HG02973 (cell line): ENCODE measurements at regions not wholly inside any gene's neighbourhood (a gene's known extent, or its start where the extent isn't known, plus 50 kb on each side); places are given as distances from the start of the nearest gene placed in this dataset.
"Not testable (repeated sequence)": the region's sequence is repeated elsewhere in the genome, so short reads cannot be mapped to it uniquely, and the experiment has no call there.

Experiments used
- ATAC-seq: cut with Tn5 transposase; IDR thresholded peaks from one replicate; pipeline ENCODE4 v1.9.1; 2021; ENCODE audit warnings: moderate library complexity; ENCODE audit not compliant: unreplicated experiment

DNA sequence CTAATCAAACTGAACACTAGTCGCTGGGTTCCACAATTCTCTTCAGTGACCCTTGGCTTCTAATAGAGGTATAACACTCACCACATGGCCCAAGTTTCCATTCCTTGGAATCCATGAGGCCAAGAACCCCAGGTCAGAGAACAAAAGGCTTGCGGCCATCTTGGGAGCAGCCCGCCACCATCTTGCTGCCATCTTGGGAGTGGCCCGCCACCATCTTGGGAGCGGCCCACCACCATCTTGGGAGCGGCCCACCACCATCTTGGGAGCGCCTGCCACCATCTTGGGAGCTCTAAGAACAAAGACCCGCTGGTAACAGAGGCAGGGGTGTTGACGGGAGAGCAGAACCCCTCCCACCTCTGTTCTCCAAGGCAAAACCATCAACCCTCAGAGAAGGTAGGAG is 493.4 kb downstream of the MATN1 start:
- ATAC-seq = no peak

GRCh38 chr1:30229557-30229956 is 493.8 kb downstream of the MATN1 start:
- no peak for ATAC-seq

- no peak for ATAC-seq
Measured at GRCh38 chr1:30226648-30227047, 496.7 kb downstream of the MATN1 start.

- no peak for ATAC-seq
Measured at GRCh38 chr1:30225357-30225756, 498.0 kb downstream of the MATN1 start.

GRCh38 chr1:30219675-30220074 is 503.7 kb downstream of the MATN1 start:
- no peak for ATAC-seq

GRCh38 chr1:30218438-30218837 is 504.9 kb downstream of the MATN1 start:
- no peak for ATAC-seq

- no peak for ATAC-seq
Measured at GRCh38 chr1:30216602-30217001, 506.8 kb downstream of the MATN1 start.

DNA sequence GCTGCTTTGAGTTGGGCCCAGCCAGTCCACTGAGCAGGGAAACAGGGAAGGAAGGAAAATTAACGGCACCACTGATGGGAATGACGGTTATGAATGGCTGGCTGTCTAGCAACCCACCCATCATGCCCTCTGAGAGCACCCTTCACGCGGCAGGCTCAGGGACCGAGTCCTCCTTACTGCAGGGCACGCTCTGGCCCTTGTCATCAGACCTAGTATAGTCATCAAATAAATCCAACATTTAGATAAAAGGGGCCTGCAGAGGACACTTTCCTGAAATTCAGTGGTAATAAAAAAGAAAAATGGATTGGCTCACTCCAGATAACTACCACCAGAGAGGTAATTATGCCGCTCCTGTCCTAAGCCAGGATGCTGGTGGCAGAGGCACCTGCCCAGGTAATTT is 509.4 kb downstream of the MATN1 start:
- ATAC-seq = no peak

- ATAC-seq = not testable (repeated sequence)
Measured at GRCh38 chr1:30207962-30208361, 515.4 kb downstream of the MATN1 start.

- not testable (repeated sequence) for ATAC-seq
Measured at GRCh38 chr1:30206631-30207030, 516.8 kb downstream of the MATN1 start.

- ATAC-seq = not testable (repeated sequence)
Measured at GRCh38 chr1:30204916-30205315, 518.5 kb downstream of the MATN1 start.

GRCh38 chr1:30201015-30201414 is 522.4 kb downstream of the MATN1 start:
- no peak for ATAC-seq

DNA sequence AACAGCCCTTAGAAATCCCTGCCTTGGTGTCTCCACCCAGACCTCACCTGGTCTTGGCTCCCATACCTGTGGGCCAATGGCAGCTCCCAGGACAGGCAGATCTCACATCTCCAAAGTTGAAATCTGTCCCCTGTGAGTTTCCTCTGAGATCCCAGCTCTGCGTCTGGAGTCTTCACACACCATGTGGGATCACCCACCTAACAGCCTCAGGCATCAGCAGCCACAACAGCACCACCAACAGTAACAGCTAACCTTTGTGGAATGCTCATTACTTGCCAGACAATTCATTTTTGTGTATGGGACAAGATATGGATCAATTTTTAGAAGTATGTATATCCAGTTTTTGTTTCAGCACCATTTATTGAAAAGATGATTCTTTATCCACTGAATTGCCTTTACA is 523.2 kb downstream of the MATN1 start:
- ATAC-seq = no peak

GRCh38 chr1:30199563-30199962 is 523.8 kb downstream of the MATN1 start:
- ATAC-seq = no peak

- no peak for ATAC-seq
Measured at GRCh38 chr1:30198795-30199403, 524.5 kb downstream of the MATN1 start.

DNA sequence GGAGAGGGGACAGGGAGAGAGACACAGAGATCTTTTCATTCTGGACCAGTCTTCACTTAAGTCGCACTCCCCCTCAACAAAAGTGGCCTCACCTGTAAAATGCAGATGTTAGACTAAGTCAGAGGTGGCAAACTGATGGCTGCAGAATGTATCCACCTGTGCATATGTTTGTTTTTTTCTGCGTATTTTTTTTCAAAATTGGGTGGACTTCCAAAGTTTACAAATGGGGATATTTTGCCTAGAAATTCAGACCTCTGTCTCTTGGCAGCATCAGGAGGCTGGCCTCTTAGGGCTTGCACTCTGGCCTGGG is 525.0 kb downstream of the MATN1 start:
- no peak for ATAC-seq

- ATAC-seq = no peak
Measured at GRCh38 chr1:30197639-30198450, 525.5 kb downstream of the MATN1 start.

DNA sequence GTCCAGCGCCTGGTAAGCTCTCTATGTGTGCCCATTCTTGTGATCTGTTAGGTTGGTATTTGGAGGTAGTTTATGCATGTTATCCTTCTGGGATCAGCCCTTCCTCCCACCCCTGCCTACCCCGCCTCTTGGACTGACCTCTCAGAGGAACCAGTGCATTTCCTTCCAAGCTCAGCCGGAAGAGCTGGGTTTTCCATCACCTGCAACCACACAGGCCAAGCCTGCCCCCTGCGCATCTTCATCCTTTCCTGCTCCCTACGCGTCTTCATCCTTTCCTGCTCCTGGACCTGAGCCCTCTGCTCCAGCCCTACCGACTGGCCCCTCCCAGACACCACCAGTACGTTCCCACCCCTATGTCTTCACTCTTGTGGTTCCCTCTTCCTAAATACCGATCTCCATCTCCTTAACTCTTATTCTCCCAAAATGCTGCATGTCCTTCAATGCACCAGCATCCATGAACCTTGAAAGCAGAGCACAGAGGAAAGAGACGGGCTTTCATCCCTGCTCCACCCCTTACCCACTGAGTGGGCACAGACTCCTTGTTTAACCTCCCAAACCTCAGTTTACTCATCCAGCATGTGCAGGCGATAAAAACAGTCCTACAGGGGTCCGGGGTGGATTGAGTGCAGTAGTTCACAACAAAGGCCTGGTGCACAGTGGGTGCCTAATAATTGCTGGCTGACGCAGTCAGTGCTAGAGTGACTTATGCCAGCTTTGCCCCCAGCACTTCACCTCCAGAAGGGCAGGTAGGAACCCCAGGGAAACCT is 526.3 kb downstream of the MATN1 start:
- no peak for ATAC-seq

- ATAC-seq = no peak
Measured at GRCh38 chr1:30196457-30196856, 526.9 kb downstream of the MATN1 start.

GRCh38 chr1:30195424-30196134 is 527.8 kb downstream of the MATN1 start:
- no peak for ATAC-seq

DNA sequence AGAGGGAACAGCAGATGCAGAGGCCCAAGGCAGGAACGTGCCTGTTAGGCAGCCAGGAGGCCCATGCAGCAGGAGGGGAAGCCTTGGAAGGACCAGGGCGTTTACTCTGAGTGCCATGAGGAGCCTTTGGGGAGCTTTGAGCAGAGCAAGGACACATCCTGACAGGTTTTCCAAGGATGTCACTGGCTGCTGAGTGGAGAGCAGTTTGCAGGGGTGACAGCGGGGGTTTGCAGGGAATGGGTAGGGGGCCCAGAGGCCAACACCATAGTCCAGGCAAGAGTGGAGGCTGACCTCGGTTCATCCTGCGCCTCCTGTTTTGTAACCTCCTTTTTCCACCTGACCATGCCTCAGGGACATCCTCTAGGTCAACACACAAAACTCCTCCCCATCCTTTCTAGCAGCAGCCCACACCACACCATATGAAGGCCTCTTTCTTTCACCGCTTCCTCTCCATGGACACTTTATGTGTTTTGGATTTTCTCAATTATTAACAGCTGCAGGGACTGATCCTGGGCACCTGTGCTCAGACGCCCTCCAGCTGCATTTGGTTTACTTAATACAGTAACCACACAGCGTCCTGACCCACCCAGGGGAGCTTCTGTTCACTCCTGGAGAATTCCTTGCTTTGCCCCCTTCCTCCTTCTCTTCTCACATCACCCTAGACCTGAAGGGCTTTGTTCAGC is 528.5 kb downstream of the MATN1 start:
- no peak for ATAC-seq
